DOHH2 (cell line): ENCODE measurements at regions not wholly inside any gene's neighbourhood (a gene's known extent, or its start where the extent isn't known, plus 50 kb on each side); places are given as distances from the start of the nearest gene placed in this dataset.

Experiments used
- CTCF ChIP-seq: fragments of 200-600 bp; sonication (generic); IDR thresholded peaks from one replicate; pipeline ENCODE4 v1.5.1; 2014; ENCODE audit warnings: antibody characterized with exemption, mild to moderate bottlenecking, low read depth, low read length; ENCODE audit not compliant: poor library complexity, severe bottlenecking
- EZH2phosphoT487 ChIP-seq: fragments of 200-600 bp; sonication (generic); IDR thresholded peaks from 2 replicates; pipeline ENCODE4 v1.6.1; 2017; ENCODE audit warnings: borderline replicate concordance, mild to moderate bottlenecking, antibody characterized with exemption, low read length, moderate library complexity, mixed read lengths

DNA sequence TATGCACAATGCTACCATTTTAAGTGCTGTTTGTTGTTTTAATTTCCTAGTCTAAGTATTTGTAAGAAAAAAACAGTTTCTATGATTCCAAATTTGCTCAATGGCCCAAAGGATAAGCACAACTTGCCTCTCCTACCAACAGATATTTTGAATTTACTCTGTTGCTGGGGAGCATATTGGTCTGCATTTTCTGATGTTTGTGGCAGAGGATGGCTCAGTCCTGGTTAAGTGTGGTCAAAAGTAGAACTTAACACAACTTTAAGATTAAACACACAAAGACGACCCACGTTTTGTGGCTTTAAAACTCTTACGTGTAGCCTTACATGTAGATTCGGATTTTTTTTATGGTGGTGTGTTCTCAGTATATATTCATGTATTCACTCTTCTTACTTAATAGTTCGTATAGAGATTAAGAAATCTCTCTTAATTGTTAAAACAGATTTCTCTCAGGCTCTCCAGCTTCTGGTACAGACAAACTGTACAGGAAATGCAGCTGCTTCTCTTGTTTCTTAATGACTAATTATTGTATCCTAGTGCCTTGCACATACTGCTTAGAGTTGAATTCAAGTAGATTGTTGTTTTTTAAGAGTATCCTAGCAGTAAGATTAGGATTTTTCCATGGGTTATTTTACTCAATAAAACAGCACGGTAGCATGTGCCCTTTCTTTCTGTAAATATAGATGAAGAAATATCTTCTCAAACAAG lies 86.2 kb downstream of the GPR85 start:
- TF ChIP-seq CTCF: no peak
- TF ChIP-seq EZH2phosphoT487: no peak
